Endothelial cell of umbilical vein (primary cell): ENCODE measurements at regions not wholly inside any gene's neighbourhood (a gene's known extent, or its start where the extent isn't known, plus 50 kb on each side); places are given as distances from the start of the nearest gene placed in this dataset.

ENCODE experiments used
- BruUV-seq: library from RNA; stranded (reverse); fragments of 400-500 nt; replicated peaks from 2 replicates; lab custom pipeline; 2021; lab: Mats Ljungman, UMichigan
- CTCF ChIA-PET: fragments of 300-600, 350-600 bp; sonication (Branson Sonifier 250); formaldehyde crosslinking; loops from one replicate; lab custom pipeline; 2021; ENCODE audit warnings: antibody characterized with exemption, inconsistent platforms; lab: Charles Lee
- POLR2A ChIA-PET: fragments of 300-600, 350-600 bp; sonication (Branson Sonifier 250); formaldehyde crosslinking; loops from one replicate; lab custom pipeline; 2021; ENCODE audit warnings: antibody characterized with exemption, inconsistent platforms; lab: Charles Lee
- DNase-seq: peaks from one replicate; pipeline ENCODE4 v3.0.0-alpha.2; 2011; ENCODE audit warnings: low read depth, low spot score
- FAIRE-seq: peaks from 2 replicates; lab custom pipeline; 2011; peaks lifted over from hg19 to GRCh38; lab: Jason Lieb, UNC
- H2AFZ ChIP-seq: 2 replicates; pipeline ENCODE4 v1.6.0; 2012; ENCODE audit warnings: low read depth, low read length, control low read depth, inconsistent platforms
- H3K27ac ChIP-seq: 2 replicates; pipeline ENCODE4 v1.5.1; 2011; ENCODE audit warnings: low read depth, mild to moderate bottlenecking, control low read depth, low read length, moderate library complexity; ENCODE audit not compliant: insufficient read depth
- H3K27me3 ChIP-seq, 2 experiments: 2 replicates each; pipeline versions ENCODE4 v1.6.0 to v1.6.1; 2011; ENCODE audit warnings: low read length in 2 of 2, mixed read lengths in 1 of 2; ENCODE audit not compliant: control insufficient read depth in 2 of 2, insufficient read depth in 2 of 2
- H3K36me3 ChIP-seq, 2 experiments: 2 replicates in 1 of 2; 3 replicates in 1 of 2; pipeline ENCODE4 v1.5.1; 2011; ENCODE audit warnings: low read length in 2 of 2, mild to moderate bottlenecking in 1 of 2, moderate library complexity in 1 of 2; ENCODE audit not compliant: control insufficient read depth in 2 of 2, insufficient read depth in 2 of 2; ENCODE audit errors: extremely low read depth in 1 of 2
- H3K4me1 ChIP-seq: 3 replicates; pipeline ENCODE4 v1.5.1; 2011; ENCODE audit warnings: mild to moderate bottlenecking, low read length; ENCODE audit not compliant: control insufficient read depth, insufficient read depth; ENCODE audit errors: extremely low read depth
- H3K4me2 ChIP-seq: 2 replicates; pipeline ENCODE4 v1.6.1; 2011; ENCODE audit warnings: low read length, control low read depth, mixed read lengths; ENCODE audit not compliant: insufficient read depth
- H3K4me3 ChIP-seq, 3 experiments: fragments of 200-600 bp in 1 of 3; sonication (generic), shearing (Covaris generic) in 1 of 3; replicated peaks in 1 of 3; 2 replicates each; pipeline ENCODE4 v1.5.1; 2011 to 2016; ENCODE audit warnings: control low read depth in 3 of 3, low read length in 3 of 3, mild to moderate bottlenecking in 2 of 3, inconsistent platforms in 1 of 3, low read depth in 1 of 3, moderate library complexity in 1 of 3; ENCODE audit not compliant: insufficient read depth in 1 of 3
- H3K79me2 ChIP-seq: 2 replicates; pipeline ENCODE4 v1.6.0; 2012; ENCODE audit warnings: low read length, inconsistent platforms; ENCODE audit not compliant: control insufficient read depth, insufficient read depth
- H3K9ac ChIP-seq: replicated peaks from 2 replicates; pipeline ENCODE3; 2011; ENCODE audit warnings: low read length, control low read depth; ENCODE audit not compliant: insufficient read depth; ENCODE audit errors: extremely low read depth
- H3K9me1 ChIP-seq: replicated peaks from 3 replicates; pipeline ENCODE4 v1.6.0; 2011; ENCODE audit warnings: mild to moderate bottlenecking, low read length; ENCODE audit not compliant: control insufficient read depth, insufficient read depth; ENCODE audit errors: extremely low read depth
- H3K9me3 ChIP-seq: replicated peaks from 2 replicates; pipeline ENCODE4 v1.5.1; 2012; ENCODE audit warnings: low read length, inconsistent platforms; ENCODE audit not compliant: control insufficient read depth, insufficient read depth
- H4K20me1 ChIP-seq: replicated peaks from 2 replicates; pipeline ENCODE3; 2011; ENCODE audit warnings: mild to moderate bottlenecking, low read length; ENCODE audit not compliant: control insufficient read depth, insufficient read depth; ENCODE audit errors: extremely low read depth
- EZH2 ChIP-seq: IDR thresholded peaks from 2 replicates; pipeline ENCODE4 v1.6.1; 2012; ENCODE audit warnings: borderline replicate concordance, low read depth, mild to moderate bottlenecking, moderate library complexity, low read length, inconsistent platforms; ENCODE audit not compliant: severe bottlenecking
- FOS ChIP-seq: IDR thresholded peaks from 2 replicates; pipeline ENCODE4 v1.6.1; 2011; ENCODE audit warnings: mild to moderate bottlenecking, low read length, moderate library complexity, borderline replicate concordance; ENCODE audit not compliant: insufficient read depth
- GATA2 ChIP-seq: IDR thresholded peaks from 2 replicates; pipeline ENCODE4 v1.7.0; 2011; ENCODE audit warnings: low read depth, mild to moderate bottlenecking, moderate library complexity, mixed read lengths, low read length; ENCODE audit not compliant: insufficient read length, insufficient read depth
- JUN ChIP-seq: IDR thresholded peaks from 2 replicates; pipeline ENCODE4 v1.6.1; 2011; ENCODE audit warnings: borderline replicate concordance, low read depth; ENCODE audit not compliant: insufficient read length, insufficient read depth
- MAX ChIP-seq: IDR thresholded peaks from 2 replicates; pipeline ENCODE4 v1.6.1; 2011; ENCODE audit not compliant: insufficient read depth, insufficient read length
- MYC ChIP-seq: IDR thresholded peaks from one replicate; pipeline ENCODE4 v1.6.1; 2011; ENCODE audit warnings: mild to moderate bottlenecking, low read depth, low read length
- POLR2A ChIP-seq: IDR thresholded peaks from 2 replicates; pipeline ENCODE4 v1.6.1; 2012; ENCODE audit warnings: low read depth, mild to moderate bottlenecking, control low read depth, low read length
- POLR2AphosphoS5 ChIP-seq: IDR thresholded peaks from 2 replicates; pipeline ENCODE4 v1.6.1; 2012; ENCODE audit warnings: low read depth, mild to moderate bottlenecking, control low read depth, low read length, moderate library complexity; ENCODE audit not compliant: insufficient read depth
- dilution Hi-C: fragments of 300-500 bp; cut with MboI; formaldehyde crosslinking; loops from one replicate; pipeline ENCODE4 v1.15.0; 2019; ENCODE audit warnings: low sequenced_read_pairs; ENCODE audit not compliant: extremely low pct_ligation_motif_present
- intact Hi-C: fragments of 100-400 bp; cut with micrococcal nuclease; formaldehyde crosslinking; loops from one replicate; pipeline ENCODE4 v1.10.0; 2022
- TF ChIP-seq, protein P1 (sequence below), 2 donors: IDR thresholded peaks; 1 replicate in 1 of 2; 2 replicates in 1 of 2; pipeline ENCODE4 v1.5.1; 2011; ENCODE audit warnings: low read length in 2 of 2, mild to moderate bottlenecking in 2 of 2, moderate library complexity in 2 of 2, control low read depth in 1 of 2, inconsistent platforms in 1 of 2, low read depth in 1 of 2; ENCODE audit not compliant: insufficient read depth in 1 of 2; ENCODE audit errors: extremely low read depth in 1 of 2

- BruUV-seq: no TSS peak
- no peak overlapping the region for H3K4me2 ChIP-seq
- H3K9ac ChIP-seq: no peak overlapping the region
- TF ChIP-seq JUN (no peak), GATA2 (no peak), FOS (no peak), MYC (no peak), MAX (no peak), POLR2AphosphoS5 (no peak), POLR2A (no peak), EZH2 (no peak)
- TF ChIP-seq, protein P1, sequence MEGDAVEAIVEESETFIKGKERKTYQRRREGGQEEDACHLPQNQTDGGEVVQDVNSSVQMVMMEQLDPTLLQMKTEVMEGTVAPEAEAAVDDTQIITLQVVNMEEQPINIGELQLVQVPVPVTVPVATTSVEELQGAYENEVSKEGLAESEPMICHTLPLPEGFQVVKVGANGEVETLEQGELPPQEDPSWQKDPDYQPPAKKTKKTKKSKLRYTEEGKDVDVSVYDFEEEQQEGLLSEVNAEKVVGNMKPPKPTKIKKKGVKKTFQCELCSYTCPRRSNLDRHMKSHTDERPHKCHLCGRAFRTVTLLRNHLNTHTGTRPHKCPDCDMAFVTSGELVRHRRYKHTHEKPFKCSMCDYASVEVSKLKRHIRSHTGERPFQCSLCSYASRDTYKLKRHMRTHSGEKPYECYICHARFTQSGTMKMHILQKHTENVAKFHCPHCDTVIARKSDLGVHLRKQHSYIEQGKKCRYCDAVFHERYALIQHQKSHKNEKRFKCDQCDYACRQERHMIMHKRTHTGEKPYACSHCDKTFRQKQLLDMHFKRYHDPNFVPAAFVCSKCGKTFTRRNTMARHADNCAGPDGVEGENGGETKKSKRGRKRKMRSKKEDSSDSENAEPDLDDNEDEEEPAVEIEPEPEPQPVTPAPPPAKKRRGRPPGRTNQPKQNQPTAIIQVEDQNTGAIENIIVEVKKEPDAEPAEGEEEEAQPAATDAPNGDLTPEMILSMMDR (IDR thresholded peaks at IDR 0.05; ENCODE audit: extremely low read depth in 1 of 2, insufficient read depth in 1 of 2, low read depth in 1 of 2, low read length in 2 of 2): no peak
- intact Hi-C loops: no loop called here
- no peaks in the 10 kb centered on the region for H3K9me1 ChIP-seq
- no peaks in the 10 kb centered on the region for H3K27me3 ChIP-seq
- ChIA-PET CTCF (interaction anchor here (2.0 kb wide), 1 partner anchor 9 kb away, joined by 4 read pairs; no protein-coding TSS in a partner anchor), POLR2A (no interaction called here)
- no peak overlapping the region for H3K4me3 ChIP-seq
- no peaks in the 10 kb centered on the region for H3K4me1 ChIP-seq
- FAIRE-seq (no peak), DNase-seq (no peak)
- H2AFZ ChIP-seq: no peak overlapping the region
- no peaks in the 10 kb centered on the region for H3K9me3 ChIP-seq
- H3K36me3 ChIP-seq: no peaks in the 10 kb centered on the region
- no peaks in the 10 kb centered on the region for H3K79me2 ChIP-seq
- dilution Hi-C loops: no loop called here
- no peaks in the 10 kb centered on the region for H4K20me1 ChIP-seq
- H3K27ac ChIP-seq: no peak overlapping the region
Observed at GRCh38 chr3:176490357-176490756, 706.9 kb downstream of the TBL1XR1 start.
